Inflammatory macrophage treated with lipopolysaccharide for 1 hour (primary cell): ENCODE measurements at regions not wholly inside any gene's neighbourhood (a gene's known extent, or its start where the extent isn't known, plus 50 kb on each side); places are given as distances from the start of the nearest gene placed in this dataset.

Experiments used
- DNase-seq, 2 donors: peaks; one replicate each; pipeline ENCODE4 v3.0.0-alpha.2; 2020 to 2022

- DNase-seq = no peak
These were observed 104.6 kb downstream of the ACKR3 start for GRCh38 chr2:236674238-236674637.

- no peak for DNase-seq
These were observed 105.0 kb downstream of the ACKR3 start for GRCh38 chr2:236674646-236675045.

DNA sequence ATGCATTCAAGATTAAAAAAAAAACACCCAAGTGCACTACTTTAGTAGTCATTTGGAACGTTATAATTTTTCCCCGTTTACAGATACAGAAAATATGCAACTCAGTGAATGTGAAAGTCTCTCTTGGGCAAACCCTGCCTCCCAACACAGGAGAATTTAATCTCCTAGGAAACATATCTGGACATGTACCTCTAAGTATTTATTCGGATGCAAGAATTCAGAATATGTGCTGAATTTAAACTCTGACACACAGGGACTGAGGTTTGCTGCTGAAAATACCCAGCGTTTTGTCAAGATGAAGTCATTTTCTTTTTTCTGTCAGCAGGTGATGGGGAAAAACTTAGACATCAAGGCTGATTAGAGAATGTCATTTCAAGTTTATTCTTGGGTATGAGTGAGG lies 105.4 kb downstream of the ACKR3 start:
- no peak for DNase-seq

DNA sequence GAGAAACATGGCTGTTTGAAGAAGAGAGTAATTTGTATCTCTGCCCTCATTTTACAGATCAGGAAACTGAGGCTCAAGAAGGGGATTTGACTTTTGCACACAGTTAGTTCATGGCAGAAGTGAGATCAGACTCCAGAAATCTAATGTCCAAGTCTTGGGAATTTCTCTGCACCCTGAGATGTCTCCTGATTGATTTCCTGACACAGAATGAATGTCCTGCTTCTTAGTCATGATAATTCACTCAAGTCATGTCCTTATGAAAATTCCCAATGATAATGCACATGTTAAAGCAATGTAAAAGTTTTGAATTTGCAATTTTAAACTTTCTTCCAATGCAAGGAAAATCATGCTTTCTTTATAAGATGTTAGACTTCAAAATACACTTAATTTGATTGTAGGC lies 105.9 kb downstream of the ACKR3 start:
- DNase-seq = no peak

DNA sequence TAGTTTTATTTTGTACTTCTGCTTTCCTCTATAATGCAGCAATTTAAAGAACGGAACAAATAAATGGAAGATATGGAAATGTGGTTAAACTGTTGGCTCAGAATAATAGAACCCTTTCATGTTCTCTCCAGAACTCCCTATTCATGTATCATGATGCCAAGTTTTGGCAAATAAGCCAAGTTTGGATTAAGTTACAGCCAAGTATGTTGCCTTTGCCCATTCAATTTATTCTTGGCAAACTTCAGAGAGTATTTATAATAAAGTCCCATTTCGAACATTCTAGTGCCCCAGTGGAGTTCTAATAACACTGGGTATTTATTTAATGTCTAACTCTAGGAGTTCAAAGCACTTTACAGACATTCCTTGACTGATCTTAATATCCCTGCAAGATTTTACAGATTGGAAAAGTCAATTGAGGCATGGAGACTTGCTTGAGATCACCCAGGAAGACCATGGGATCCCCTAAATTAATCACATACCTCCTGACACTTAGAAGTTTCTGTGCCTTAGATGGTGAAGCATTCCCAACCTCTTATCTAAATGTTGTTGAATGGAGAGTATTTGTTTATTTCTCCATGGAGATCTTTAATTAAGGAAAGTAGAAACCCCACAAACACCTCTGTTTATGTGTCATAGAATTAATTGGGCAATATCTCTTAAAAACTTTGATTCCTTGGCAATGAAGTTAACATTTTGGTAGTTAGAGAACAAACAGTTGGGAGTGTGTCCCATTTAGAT lies 106.7 kb downstream of the ACKR3 start:
- DNase-seq = no peak

DNA sequence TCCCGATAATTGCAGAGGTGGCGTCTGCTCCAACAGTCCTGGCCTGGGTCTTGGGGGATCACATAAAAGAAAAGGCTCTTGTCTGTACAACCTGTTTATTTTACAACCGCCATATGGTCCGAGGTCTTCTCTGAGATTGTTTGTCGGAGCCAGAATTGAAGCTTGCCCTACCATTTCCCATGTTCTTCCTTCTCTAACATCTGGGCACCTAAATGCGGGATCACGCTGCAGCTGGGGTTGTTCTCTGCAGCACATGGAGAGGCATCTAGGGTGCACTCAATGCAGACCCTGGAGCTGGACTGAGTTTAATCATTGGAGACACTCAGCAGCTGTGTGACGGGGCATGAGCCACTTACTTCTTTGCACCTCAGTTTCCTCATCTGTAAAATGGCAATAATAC lies 107.7 kb downstream of the ACKR3 start:
- DNase-seq = no peak

DNA sequence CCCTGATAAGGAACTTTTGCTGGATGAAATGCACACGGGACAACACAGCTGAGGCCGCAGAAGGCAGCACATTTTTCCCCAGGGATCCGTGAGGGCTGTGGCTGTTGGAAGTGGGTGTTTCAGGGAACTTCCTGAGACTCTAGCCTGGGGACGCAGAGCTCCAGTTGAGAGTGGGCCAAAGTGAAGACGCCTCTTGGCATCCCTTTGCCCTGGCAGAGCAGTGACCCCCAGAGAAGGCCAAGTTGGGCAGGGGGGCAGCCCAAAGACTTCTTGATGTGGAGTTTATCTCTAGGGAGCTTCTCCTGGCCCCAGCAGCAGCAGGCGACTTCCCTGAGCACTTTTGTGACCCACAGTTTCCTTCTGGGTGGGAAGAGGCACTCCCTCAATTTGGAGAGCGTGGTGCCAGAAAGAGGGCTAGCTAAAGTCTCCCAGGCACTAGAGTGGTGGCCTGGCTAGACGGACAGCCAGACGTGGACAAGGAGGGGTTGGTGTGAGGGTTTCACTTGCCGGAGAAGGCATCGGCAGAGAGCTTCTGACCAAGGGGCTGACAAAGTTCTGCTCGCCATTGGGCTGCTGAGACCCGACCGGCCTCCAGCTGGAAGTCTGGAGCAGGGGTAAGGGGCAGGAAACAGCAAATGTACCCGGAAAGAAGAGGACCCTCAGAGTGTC lies 108.8 kb downstream of the ACKR3 start:
- DNase-seq = no peak

- DNase-seq = no peak
These were observed 110.5 kb downstream of the ACKR3 start for GRCh38 chr2:236679884-236680860.

- DNase-seq = no peak
These were observed 113.2 kb downstream of the ACKR3 start for GRCh38 chr2:236682651-236683422.

GRCh38 chr2:236684504-236685256 lies 115.1 kb downstream of the ACKR3 start:
- no peak for DNase-seq

DNA sequence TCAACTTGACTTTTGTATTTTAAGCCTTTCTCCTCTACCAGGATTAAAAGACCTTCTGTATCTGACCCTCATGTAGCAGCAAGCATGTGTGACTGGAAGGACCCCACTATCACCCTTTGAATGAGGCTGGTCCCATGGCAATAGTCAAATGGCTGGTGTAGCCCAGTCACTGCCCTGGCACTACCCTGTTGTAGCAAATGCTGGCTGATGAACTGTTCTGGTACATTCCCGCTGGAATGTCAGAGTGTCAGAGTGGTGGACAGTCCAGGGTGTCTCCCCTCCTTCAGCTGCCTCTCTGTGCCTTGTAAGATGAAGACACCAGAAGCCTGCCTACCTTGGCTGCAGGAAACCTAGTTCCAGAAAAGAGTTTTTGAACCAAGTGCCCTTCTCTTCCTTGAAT lies 115.7 kb downstream of the ACKR3 start:
- DNase-seq = no peak

GRCh38 chr2:236685979-236686520 lies 116.4 kb downstream of the ACKR3 start:
- DNase-seq = no peak

DNA sequence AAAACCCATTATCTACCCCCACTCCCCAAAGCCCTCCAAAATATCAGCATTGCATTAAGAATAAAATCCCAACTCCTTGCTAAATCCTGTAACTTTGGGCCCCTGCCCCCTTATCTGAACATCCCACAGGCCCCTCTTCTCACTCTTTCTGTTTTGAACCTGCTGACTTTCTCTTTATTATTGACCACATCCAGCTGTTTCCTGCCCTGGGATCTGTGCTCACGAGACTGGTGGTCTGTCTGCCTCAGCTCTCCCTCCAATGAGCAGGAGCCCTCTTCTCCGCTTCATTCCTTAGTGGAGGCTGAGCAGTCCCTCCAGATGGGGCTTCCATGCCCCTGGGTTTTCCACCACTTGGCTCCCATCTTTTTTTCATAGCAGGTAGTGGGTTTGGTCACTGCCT lies 116.9 kb downstream of the ACKR3 start:
- no peak for DNase-seq

DNA sequence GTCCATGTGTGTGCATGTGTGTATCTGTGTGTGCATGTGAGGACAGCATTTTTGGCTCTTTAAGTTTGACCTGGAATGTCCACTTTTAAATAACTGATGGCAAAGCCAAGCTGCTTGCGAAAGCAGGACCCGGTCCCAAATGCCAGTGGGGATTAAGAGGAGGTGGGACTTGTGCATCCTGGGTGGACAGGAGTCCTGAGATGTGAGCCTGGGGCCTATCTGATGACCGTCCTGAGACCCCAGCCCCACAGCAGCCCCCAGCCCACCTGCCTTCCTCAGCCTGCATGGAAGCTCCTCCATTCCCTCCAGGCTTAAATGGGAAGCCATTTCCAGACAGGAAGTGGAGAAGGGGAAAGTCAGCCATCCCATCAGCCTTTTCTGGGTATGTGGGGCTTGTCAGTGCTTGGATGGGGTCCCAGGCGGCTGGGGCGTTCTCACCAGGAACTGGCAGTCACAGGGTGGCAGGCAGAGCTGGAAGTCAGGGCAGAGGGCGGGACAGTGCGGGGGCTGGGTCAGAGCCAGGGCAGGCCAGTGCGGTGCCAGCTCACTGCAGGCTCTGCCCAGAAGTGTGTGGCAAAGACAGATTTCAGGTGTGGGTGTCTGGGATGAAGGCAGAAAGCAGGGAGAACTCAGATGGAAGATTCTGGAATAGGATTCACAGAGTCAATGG lies 117.8 kb downstream of the ACKR3 start:
- no peak for DNase-seq

GRCh38 chr2:236688157-236688556 lies 118.5 kb downstream of the ACKR3 start:
- no peak for DNase-seq

- no peak for DNase-seq
These were observed 119.2 kb downstream of the ACKR3 start for GRCh38 chr2:236688563-236689392.

DNA sequence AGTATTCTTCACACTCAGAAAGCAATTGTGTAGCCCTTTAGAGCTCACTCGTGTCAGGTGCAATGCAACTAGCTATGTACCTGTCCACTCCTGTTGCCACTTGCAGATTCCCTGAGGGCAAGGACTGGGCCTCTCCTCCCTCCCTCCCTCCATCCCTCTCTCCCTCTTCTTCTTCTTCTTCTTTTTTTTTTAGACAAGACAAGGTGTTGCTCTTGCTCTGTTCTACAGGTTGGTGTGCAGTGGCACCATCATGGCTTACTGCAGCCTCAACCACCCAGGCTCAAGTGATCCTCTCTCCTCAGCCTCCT lies 119.7 kb downstream of the ACKR3 start:
- DNase-seq = no peak

DNA sequence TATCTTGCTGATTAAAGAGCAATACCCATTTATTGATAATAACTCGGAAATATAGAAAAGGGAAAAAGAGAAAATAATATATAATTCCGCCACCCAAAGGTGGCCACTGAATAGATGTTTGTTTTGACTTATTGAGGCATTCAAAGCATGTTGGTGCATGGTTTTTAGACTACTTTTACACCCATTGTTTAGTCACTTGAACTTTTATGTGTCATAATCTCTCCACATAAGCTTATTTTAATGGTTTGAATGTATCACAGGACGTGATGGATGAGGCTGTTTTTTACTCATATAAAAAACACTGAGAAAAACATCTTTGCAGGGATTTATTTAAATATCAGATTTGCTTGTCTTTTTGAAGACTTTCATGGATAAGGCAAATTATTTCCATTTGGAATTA lies 120.4 kb downstream of the ACKR3 start:
- DNase-seq = no peak

GRCh38 chr2:236690726-236691125 lies 121.1 kb downstream of the ACKR3 start:
- no peak for DNase-seq

DNA sequence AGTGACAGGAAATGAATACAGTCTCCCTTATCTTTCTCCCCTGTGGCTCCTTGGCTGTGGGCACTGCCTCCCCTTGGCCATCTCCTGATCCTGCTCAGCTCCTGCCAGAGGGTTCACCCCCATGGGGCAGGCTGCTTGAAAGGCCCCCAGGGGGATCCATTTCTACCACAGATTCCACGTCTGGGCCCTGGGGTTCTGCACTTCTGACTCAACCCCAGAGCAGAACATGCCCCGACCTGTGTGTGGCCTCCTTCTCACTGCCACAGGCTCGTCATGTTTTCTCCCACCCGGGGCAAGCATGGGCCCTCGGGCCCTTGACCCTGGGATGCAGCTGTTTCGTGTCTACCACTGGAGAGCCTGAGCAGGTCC lies 122.2 kb downstream of the ACKR3 start:
- no peak for DNase-seq
